ENCODE measurements at regions not wholly inside any gene's neighbourhood (a gene's known extent, or its start where the extent isn't known, plus 50 kb on each side); places are given as distances from the start of the nearest gene placed in this dataset.

- TF ChIP-seq CTCF (IDR thresholded peaks at IDR 0.05) (no peak), EZH2 (IDR thresholded peaks at IDR 0.05) (no peak)
Observed at GRCh38 chr3:105040026-105040622, 326.6 kb upstream of the ALCAM start.

All from neural progenitor cell (in vitro differentiated cells).